ENCODE measurements at regions not wholly inside any gene's neighbourhood (a gene's known extent, or its start where the extent isn't known, plus 50 kb on each side); places are given as distances from the start of the nearest gene placed in this dataset.

DNA sequence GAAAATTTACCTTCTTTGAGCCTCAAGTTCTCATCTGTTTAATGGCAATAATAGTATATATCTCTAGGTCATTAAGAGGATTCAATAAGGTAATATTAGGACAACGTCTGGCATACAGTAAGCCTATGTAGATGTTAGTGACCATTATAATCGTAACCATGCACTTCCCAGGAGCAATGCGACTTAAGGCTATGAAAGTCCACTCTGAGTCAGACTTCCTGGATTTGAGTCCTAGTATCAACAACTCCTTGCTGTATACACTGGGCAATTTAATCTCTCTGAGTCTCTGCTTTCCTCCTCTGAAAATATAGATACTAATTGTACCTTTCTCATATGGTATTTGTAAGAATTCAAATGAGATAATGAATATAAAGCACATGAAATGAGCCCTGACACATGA, 168.1 kb upstream of the HDDC2 start:
- no peak for TF ChIP-seq EZH2phosphoT487 (IDR thresholded peaks at IDR 0.05; ENCODE audit: borderline replicate concordance)
- TF ChIP-seq, protein P1, sequence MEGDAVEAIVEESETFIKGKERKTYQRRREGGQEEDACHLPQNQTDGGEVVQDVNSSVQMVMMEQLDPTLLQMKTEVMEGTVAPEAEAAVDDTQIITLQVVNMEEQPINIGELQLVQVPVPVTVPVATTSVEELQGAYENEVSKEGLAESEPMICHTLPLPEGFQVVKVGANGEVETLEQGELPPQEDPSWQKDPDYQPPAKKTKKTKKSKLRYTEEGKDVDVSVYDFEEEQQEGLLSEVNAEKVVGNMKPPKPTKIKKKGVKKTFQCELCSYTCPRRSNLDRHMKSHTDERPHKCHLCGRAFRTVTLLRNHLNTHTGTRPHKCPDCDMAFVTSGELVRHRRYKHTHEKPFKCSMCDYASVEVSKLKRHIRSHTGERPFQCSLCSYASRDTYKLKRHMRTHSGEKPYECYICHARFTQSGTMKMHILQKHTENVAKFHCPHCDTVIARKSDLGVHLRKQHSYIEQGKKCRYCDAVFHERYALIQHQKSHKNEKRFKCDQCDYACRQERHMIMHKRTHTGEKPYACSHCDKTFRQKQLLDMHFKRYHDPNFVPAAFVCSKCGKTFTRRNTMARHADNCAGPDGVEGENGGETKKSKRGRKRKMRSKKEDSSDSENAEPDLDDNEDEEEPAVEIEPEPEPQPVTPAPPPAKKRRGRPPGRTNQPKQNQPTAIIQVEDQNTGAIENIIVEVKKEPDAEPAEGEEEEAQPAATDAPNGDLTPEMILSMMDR (conservative IDR thresholded peaks at IDR 0.05; ENCODE audit: low read length) = no peak
- Histone ChIP-seq H3K9me3 (ENCODE audit: insufficient read depth, low read depth, low read length) (peaks cover 3% of the 10 kb centered on the region; the same call in 1 of the 2 replicates), H3K36me3 (ENCODE audit: insufficient read depth, low read length) (no peaks in the 10 kb centered on the region), H2AFZ (ENCODE audit: low read length) (no peak overlapping the region), H3K27me3 (ENCODE audit: insufficient read depth, low read length, poor library complexity, severe bottlenecking) (no peaks in the 10 kb centered on the region), H3K9ac (ENCODE audit: low read depth, low read length, poor library complexity, severe bottlenecking) (no peak overlapping the region), H3K4me1 (ENCODE audit: insufficient read depth, low read length, poor library complexity, severe bottlenecking) (no peaks in the 10 kb centered on the region), H3F3A (ENCODE audit: low read depth) (no peaks in the 10 kb centered on the region), H3K4me2 (ENCODE audit: low read depth, low read length, poor library complexity, severe bottlenecking) (no peak overlapping the region), H3K9me2 (replicated peaks; ENCODE audit: low read depth, low read length) (no peaks in the 10 kb centered on the region), H3K79me2 (ENCODE audit: insufficient read depth, low read length) (no peaks in the 10 kb centered on the region), H4K20me1 (ENCODE audit: insufficient read depth, low read length, poor library complexity, severe bottlenecking) (no peaks in the 10 kb centered on the region), H3K4me3 (ENCODE audit: low read length, poor library complexity, severe bottlenecking) (no peak overlapping the region)

- TF ChIP-seq EZH2phosphoT487 (IDR thresholded peaks at IDR 0.05; ENCODE audit: borderline replicate concordance) = no peak
- TF ChIP-seq, protein P1 (conservative IDR thresholded peaks at IDR 0.05; ENCODE audit: low read length) = no peak
- H3F3A ChIP-seq (ENCODE audit: low read depth) = no peaks in the 10 kb centered on the region
- no peaks in the 10 kb centered on the region for H3K79me2 ChIP-seq (ENCODE audit: insufficient read depth, low read length)
- no peak overlapping the region for H3K4me3 ChIP-seq (ENCODE audit: low read length, poor library complexity, severe bottlenecking)
- H3K9ac ChIP-seq (ENCODE audit: low read depth, low read length, poor library complexity, severe bottlenecking) = no peak overlapping the region
- H3K9me3 ChIP-seq (ENCODE audit: insufficient read depth, low read depth, low read length) = no peaks in the 10 kb centered on the region
- no peaks in the 10 kb centered on the region for H3K36me3 ChIP-seq (ENCODE audit: insufficient read depth, low read length)
- no peaks in the 10 kb centered on the region for H3K9me2 ChIP-seq (replicated peaks; ENCODE audit: low read depth, low read length)
- no peak overlapping the region for H2AFZ ChIP-seq (ENCODE audit: low read length)
- H3K27me3 ChIP-seq (ENCODE audit: insufficient read depth, low read length, poor library complexity, severe bottlenecking) = no peaks in the 10 kb centered on the region
- H3K4me1 ChIP-seq (ENCODE audit: insufficient read depth, low read length, poor library complexity, severe bottlenecking) = peaks cover 7% of the 10 kb centered on the region
- H3K4me2 ChIP-seq (ENCODE audit: low read depth, low read length, poor library complexity, severe bottlenecking) = no peak overlapping the region
- no peaks in the 10 kb centered on the region for H4K20me1 ChIP-seq (ENCODE audit: insufficient read depth, low read length, poor library complexity, severe bottlenecking)
Observed at GRCh38 chr6:125471667-125472066, 169.9 kb upstream of the HDDC2 start.

GRCh38 chr6:125474061-125474460, 172.3 kb upstream of the HDDC2 start:
- no peaks in the 10 kb centered on the region for H3K36me3 ChIP-seq (ENCODE audit: insufficient read depth, low read length)
- TF ChIP-seq, protein P1 (conservative IDR thresholded peaks at IDR 0.05; ENCODE audit: low read length) = no peak
- TF ChIP-seq EZH2phosphoT487 (IDR thresholded peaks at IDR 0.05; ENCODE audit: borderline replicate concordance) = no peak

More at GRCh38 chr6:125474061-125474460, 172.3 kb upstream of the HDDC2 start:
- Histone ChIP-seq H3F3A (ENCODE audit: low read depth) (no peaks in the 10 kb centered on the region), H3K9me3 (ENCODE audit: insufficient read depth, low read depth, low read length) (no peaks in the 10 kb centered on the region), H3K27me3 (ENCODE audit: insufficient read depth, low read length, poor library complexity, severe bottlenecking) (no peaks in the 10 kb centered on the region), H3K9me2 (replicated peaks; ENCODE audit: low read depth, low read length) (no peaks in the 10 kb centered on the region), H3K4me1 (ENCODE audit: insufficient read depth, low read length, poor library complexity, severe bottlenecking) (peaks cover 12% of the 10 kb centered on the region), H3K9ac (ENCODE audit: low read depth, low read length, poor library complexity, severe bottlenecking) (no peak overlapping the region), H4K20me1 (ENCODE audit: insufficient read depth, low read length, poor library complexity, severe bottlenecking) (no peaks in the 10 kb centered on the region), H2AFZ (ENCODE audit: low read length) (no peak overlapping the region), H3K4me3 (ENCODE audit: low read length, poor library complexity, severe bottlenecking) (no peak overlapping the region), H3K4me2 (ENCODE audit: low read depth, low read length, poor library complexity, severe bottlenecking) (no peak overlapping the region), H3K79me2 (ENCODE audit: insufficient read depth, low read length) (no peaks in the 10 kb centered on the region)

Data from Loucy (cell line).